ENCODE measurements at regions not wholly inside any gene's neighbourhood (a gene's known extent, or its start where the extent isn't known, plus 50 kb on each side); places are given as distances from the start of the nearest gene placed in this dataset.
"Not testable (repeated sequence)": the region's sequence is repeated elsewhere in the genome, so short reads cannot be mapped to it uniquely, and the experiment has no call there.

DNA sequence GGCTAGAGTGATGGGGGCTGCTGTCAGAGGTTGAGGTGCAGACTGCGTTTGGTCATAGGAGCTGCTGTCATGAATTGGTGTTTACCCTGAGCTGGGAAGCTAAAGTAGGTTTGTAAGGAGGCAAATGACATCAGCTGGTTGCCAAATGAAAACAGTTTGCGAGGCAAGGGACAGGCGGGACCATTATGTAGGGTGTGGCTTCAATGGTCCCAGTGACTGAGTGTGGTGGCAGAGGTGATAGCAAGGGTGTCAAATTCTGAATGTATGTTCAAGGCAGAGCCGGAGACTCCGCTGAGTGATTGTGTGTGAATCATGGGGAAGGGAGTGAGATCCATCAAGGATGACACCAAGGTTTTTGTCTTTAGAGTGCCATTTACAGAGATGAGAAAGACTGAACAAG, 359.5 kb downstream of the VRK1 start:
- no peak for TF ChIP-seq ZFX (IDR thresholded peaks at IDR 0.05)

DNA sequence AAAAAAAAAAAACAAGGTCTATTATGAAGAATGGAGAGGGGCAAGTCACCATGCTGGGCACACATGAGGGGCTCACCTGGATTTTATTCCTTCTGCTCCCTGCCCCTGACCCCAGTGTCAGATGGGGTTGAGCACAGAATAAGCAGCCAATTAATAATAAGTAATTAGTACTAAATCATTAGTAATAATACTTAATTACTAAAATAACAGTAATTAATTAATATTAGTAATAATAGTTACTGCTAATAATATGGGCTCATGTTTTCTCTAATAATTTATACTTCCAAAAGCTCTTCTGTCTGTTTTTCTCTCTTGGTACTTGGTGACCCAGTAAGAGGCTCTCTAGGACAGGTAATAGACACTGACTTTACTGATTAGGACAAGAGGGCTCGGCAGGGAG, 360.9 kb downstream of the VRK1 start:
- TF ChIP-seq, protein P1, sequence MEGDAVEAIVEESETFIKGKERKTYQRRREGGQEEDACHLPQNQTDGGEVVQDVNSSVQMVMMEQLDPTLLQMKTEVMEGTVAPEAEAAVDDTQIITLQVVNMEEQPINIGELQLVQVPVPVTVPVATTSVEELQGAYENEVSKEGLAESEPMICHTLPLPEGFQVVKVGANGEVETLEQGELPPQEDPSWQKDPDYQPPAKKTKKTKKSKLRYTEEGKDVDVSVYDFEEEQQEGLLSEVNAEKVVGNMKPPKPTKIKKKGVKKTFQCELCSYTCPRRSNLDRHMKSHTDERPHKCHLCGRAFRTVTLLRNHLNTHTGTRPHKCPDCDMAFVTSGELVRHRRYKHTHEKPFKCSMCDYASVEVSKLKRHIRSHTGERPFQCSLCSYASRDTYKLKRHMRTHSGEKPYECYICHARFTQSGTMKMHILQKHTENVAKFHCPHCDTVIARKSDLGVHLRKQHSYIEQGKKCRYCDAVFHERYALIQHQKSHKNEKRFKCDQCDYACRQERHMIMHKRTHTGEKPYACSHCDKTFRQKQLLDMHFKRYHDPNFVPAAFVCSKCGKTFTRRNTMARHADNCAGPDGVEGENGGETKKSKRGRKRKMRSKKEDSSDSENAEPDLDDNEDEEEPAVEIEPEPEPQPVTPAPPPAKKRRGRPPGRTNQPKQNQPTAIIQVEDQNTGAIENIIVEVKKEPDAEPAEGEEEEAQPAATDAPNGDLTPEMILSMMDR (conservative IDR thresholded peaks at IDR 0.05), result no peak
- TF ChIP-seq ZFX (IDR thresholded peaks at IDR 0.05), result no peak
- H3K27ac ChIP-seq, result no peak overlapping the region

More for the DNA sequence above, 359.5 kb downstream of the VRK1 start:
- no peak overlapping the region for H3K27ac ChIP-seq

DNA sequence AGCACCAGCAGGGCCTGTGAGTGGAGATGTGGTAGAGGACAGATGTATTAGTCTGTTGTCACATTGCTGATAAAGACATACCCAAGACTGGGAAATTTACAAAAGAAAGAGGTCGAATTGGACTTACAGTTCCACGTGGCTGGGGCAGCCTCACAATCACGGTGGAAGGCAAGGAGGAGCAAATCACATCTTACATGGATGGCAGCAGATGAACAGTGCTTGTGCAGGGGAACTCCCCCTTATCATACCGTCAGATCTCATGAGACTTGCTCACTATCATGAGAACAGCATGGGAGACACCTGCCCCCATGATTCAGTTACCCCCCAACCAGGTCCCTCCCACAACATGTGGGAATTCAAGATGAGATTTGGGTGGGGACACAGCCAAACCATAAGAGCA, 361.9 kb downstream of the VRK1 start:
- TF ChIP-seq, protein P1 (conservative IDR thresholded peaks at IDR 0.05), result no peak
- TF ChIP-seq ZFX (IDR thresholded peaks at IDR 0.05), result no peak
- H3K27ac ChIP-seq, result no peak overlapping the region

DNA sequence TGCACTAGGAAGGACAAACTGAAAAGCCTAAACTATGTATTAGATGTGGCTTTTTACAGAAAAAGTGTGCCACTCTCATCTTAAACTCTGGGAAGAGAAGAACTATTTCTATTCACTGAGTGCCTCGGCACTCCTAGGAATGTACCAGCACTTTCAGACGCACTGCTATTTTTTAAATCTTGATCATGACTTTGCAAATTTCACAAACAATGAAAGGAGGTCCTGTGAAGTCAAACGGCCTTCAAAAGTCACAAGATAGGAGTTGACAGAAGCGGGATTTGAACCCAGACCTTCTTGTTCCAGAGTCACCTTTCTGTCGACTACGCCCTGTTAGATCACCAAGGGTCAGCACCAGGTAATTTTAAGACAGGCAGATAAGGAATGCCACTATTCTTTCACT, 365.4 kb downstream of the VRK1 start:
- no peak for TF ChIP-seq ZFX (IDR thresholded peaks at IDR 0.05)
- TF ChIP-seq, protein P1 (conservative IDR thresholded peaks at IDR 0.05), result no peak
- no peak overlapping the region for H3K27ac ChIP-seq

DNA sequence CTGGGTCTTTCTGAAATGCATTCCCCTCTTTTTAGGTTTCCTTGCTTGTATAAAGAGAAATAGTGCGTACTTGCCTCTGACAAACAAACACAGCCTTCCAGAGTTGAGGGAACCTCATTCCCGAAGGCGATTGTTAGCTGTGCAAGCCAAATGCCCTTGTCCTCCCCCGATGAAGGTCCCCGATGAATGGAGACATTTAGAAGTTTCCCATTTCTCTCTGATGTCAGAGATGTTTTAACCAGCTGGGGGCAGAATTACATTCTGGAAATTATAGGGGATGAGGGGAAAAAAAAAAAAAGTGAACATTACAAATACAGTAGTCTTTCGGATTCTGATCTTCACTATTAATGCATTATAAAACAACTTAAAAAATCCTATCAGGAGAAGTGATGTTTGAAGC, 366.8 kb downstream of the VRK1 start:
- no peak overlapping the region for H3K27ac ChIP-seq
- TF ChIP-seq, protein P1 (conservative IDR thresholded peaks at IDR 0.05), result peak; percentile 17; the same call in 1 of the 2 replicates
- no peak for TF ChIP-seq ZFX (IDR thresholded peaks at IDR 0.05)

DNA sequence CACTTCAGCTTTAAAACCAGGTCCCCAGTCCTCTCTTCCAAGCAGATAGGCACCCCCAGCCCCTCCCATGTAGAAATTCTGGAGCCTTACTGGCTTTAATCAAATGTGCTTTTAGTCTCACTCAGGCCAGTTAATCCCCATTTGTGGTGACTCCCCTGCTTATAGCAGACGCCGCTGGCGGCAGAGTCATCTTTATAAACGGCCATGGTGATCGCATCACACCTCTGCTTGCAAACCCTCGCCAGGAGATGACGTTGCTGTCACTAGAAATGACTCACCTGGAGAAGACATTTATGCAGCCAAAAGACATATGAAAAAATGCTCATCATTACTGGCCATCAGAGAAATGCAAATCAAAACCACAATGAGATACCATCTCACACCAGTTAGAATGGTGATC, 369.3 kb downstream of the VRK1 start:
- no peak overlapping the region for H3K27ac ChIP-seq
- TF ChIP-seq ZFX (IDR thresholded peaks at IDR 0.05), result no peak
- TF ChIP-seq, protein P1 (conservative IDR thresholded peaks at IDR 0.05), result no peak

DNA sequence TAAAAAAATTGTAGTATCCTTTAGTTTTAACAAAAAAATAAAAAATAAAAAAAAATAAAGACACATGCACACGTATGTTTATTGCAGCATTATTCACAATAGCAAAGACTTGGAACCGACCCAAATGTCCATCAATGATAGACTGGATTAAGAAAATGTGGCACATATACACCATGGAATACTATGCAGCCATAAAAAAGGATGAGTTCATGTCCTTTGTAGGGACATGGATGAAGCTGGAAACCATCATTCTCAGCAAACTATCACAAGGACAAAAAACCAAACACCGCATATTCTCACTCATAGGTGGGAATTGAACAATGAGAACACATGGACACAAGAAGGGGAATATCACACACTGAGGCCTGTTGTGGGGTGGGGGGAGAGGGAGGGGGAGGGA, 370.4 kb downstream of the VRK1 start:
- not testable (repeated sequence) for H3K27ac ChIP-seq

DNA sequence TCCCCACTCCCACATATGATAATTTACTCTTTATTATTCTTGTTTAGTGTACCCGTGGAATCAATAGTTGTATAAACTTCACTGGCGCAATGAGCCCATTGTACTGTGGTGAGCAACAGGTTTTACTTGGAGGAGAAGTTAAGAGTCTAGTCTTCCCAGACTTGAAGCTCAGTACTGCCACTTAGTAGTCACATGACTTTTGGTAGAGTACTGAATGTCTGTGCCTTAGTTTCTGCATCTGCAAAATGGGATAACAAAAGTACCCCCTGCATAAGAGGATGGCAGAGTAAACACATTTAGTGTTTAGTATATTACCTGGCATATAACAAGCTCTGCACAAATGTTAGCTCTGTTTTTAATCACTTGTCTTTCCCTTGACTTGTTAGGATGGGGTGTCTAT, 375.5 kb downstream of the VRK1 start:
- TF ChIP-seq, protein P1 (conservative IDR thresholded peaks at IDR 0.05), result no peak
- no peak for TF ChIP-seq ZFX (IDR thresholded peaks at IDR 0.05)
- H3K27ac ChIP-seq, result no peak overlapping the region

DNA sequence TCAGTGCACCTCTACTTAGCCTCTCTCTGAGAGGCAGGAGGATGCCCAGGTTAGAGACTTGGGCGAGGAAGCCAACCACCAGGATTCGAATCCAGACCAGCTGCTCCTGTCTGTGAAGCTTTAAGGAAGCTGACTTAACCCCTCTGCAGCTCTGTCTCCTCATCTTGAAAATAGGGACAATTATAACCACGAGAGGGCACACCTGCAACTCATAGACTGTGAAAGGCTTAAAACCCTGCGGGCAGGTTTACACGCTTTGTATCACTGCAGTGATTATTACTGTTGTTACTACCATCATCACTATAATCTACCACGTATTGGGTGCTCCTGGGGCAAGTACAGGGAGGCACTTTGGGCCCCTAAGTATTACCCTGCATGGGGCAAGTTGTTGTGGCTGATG, 379.8 kb downstream of the VRK1 start:
- TF ChIP-seq ZFX (IDR thresholded peaks at IDR 0.05), result no peak
- TF ChIP-seq, protein P1 (conservative IDR thresholded peaks at IDR 0.05), result peak; percentile 71
- H3K27ac ChIP-seq, result no peak overlapping the region
